Vagina (tissue), 2 donors: ENCODE measurements at regions not wholly inside any gene's neighbourhood (a gene's known extent, or its start where the extent isn't known, plus 50 kb on each side); places are given as distances from the start of the nearest gene placed in this dataset.

Experiments
- POLR2A ChIP-seq, 2 donors: fragments of 450-650 bp; IDR thresholded peaks; one replicate each; pipeline ENCODE4 v1.6.1; 2017; ENCODE audit warnings: antibody characterized with exemption in 2 of 2, mild to moderate bottlenecking in 2 of 2, moderate library complexity in 2 of 2
- TF ChIP-seq, protein P1 (sequence below), 3 experiments: fragments of 450-650 bp in 2 of 3; fragments of 200-600 bp in 1 of 3; sonication (generic) in 1 of 3; IDR thresholded peaks; one replicate each; pipeline ENCODE4 v1.5.1; 2017 to 2019; ENCODE audit warnings: antibody characterized with exemption in 3 of 3, mild to moderate bottlenecking in 2 of 3, moderate library complexity in 2 of 3

DNA sequence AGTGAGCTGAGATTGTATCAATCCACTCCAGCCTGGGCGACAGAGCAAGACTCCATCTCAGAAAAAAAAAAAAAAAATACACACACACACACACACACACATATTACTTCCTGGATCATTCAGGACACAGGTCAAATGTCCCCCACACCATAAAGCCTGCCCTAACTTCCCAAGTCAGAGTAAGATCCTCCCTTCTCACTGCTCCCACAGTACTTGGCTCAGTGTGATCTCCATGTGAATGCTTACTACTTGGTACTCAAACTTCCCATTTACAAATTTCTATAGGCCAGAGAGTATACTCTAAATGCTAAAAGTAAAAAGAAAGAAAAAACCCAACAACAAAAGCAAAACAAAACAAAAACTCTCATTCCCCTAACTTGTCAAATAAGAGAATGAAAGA, 386.8 kb downstream of the SLITRK6 start:
- TF ChIP-seq, protein P1, sequence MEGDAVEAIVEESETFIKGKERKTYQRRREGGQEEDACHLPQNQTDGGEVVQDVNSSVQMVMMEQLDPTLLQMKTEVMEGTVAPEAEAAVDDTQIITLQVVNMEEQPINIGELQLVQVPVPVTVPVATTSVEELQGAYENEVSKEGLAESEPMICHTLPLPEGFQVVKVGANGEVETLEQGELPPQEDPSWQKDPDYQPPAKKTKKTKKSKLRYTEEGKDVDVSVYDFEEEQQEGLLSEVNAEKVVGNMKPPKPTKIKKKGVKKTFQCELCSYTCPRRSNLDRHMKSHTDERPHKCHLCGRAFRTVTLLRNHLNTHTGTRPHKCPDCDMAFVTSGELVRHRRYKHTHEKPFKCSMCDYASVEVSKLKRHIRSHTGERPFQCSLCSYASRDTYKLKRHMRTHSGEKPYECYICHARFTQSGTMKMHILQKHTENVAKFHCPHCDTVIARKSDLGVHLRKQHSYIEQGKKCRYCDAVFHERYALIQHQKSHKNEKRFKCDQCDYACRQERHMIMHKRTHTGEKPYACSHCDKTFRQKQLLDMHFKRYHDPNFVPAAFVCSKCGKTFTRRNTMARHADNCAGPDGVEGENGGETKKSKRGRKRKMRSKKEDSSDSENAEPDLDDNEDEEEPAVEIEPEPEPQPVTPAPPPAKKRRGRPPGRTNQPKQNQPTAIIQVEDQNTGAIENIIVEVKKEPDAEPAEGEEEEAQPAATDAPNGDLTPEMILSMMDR (IDR thresholded peaks at IDR 0.05), result no peak
- TF ChIP-seq POLR2A (IDR thresholded peaks at IDR 0.05), result no peak
